Testis (tissue), 2 donors: ENCODE measurements at regions not wholly inside any gene's neighbourhood (a gene's known extent, or its start where the extent isn't known, plus 50 kb on each side); places are given as distances from the start of the nearest gene placed in this dataset.

Experiments used
- DNase-seq: peaks from one replicate; pipeline ENCODE4 v3.0.0-alpha.2; 2019
- H3K27ac ChIP-seq, 2 donors: fragments of 200-600 bp; sonication (generic); one replicate each; pipeline ENCODE4 v1.5.1; 2019
- H3K27me3 ChIP-seq: fragments of 200-600 bp; sonication (generic); one replicate; pipeline ENCODE4 v1.5.1; 2019
- H3K36me3 ChIP-seq: fragments of 200-600 bp; sonication (generic); one replicate; pipeline ENCODE4 v1.5.1; 2017; ENCODE audit warnings: low read depth; ENCODE audit errors: missing control alignments
- H3K4me1 ChIP-seq: fragments of 200-600 bp; sonication (generic); one replicate; pipeline ENCODE4 v1.5.1; 2019
- H3K4me3 ChIP-seq, 2 donors: fragments of 200-600 bp; sonication (generic); one replicate each; pipeline ENCODE4 v1.5.1; 2017 to 2019
- H3K9me3 ChIP-seq: fragments of 200-600 bp; sonication (generic); one replicate; pipeline ENCODE4 v1.5.1; 2017
- POLR2A ChIP-seq: fragments of 450-650 bp; IDR thresholded peaks from one replicate; pipeline ENCODE4 v1.6.1; 2017; ENCODE audit warnings: antibody characterized with exemption, mild to moderate bottlenecking, moderate library complexity
- WGBS, 2 donors: methylation state at CpG; one replicate each; pipeline ENCODE4 v1.1.5; 2018; 5-methylcytosine and 5-hydroxymethylcytosine counted together
- intact Hi-C: fragments of 100-400 bp; cut with DNase I; formaldehyde crosslinking; loops from one replicate; pipeline ENCODE4 v1.15.1; 2023; ENCODE audit warnings: low total_unique reads
- TF ChIP-seq, protein P1 (sequence below), 3 experiments: fragments of 450-650 bp in 2 of 3; fragments of 200-600 bp in 1 of 3; sonication (generic) in 1 of 3; IDR thresholded peaks; one replicate each; pipeline ENCODE4 v1.5.1; 2016 to 2019; ENCODE audit warnings: antibody characterized with exemption in 3 of 3, mild to moderate bottlenecking in 2 of 3, moderate library complexity in 1 of 3

GRCh38 chr10:91156196-91156595 lies 64.3 kb upstream of the PCGF5 start:
- TF ChIP-seq, protein P1, sequence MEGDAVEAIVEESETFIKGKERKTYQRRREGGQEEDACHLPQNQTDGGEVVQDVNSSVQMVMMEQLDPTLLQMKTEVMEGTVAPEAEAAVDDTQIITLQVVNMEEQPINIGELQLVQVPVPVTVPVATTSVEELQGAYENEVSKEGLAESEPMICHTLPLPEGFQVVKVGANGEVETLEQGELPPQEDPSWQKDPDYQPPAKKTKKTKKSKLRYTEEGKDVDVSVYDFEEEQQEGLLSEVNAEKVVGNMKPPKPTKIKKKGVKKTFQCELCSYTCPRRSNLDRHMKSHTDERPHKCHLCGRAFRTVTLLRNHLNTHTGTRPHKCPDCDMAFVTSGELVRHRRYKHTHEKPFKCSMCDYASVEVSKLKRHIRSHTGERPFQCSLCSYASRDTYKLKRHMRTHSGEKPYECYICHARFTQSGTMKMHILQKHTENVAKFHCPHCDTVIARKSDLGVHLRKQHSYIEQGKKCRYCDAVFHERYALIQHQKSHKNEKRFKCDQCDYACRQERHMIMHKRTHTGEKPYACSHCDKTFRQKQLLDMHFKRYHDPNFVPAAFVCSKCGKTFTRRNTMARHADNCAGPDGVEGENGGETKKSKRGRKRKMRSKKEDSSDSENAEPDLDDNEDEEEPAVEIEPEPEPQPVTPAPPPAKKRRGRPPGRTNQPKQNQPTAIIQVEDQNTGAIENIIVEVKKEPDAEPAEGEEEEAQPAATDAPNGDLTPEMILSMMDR (IDR thresholded peaks at IDR 0.05), result no peak
- no peak for TF ChIP-seq POLR2A
- DNase-seq, result no peak
- H3K27me3 ChIP-seq, result no peaks in the 10 kb centered on the region
- H3K4me3 ChIP-seq, result no peak overlapping the region
- no peaks in the 10 kb centered on the region for H3K9me3 ChIP-seq
- intact Hi-C loops, result no loop called here
- 82 to 87% methylated on average over 2 of the region's 2 CpGs for WGBS, 2 donors
- H3K4me1 ChIP-seq, result no peaks in the 10 kb centered on the region
- no peak overlapping the region for H3K27ac ChIP-seq
- H3K36me3 ChIP-seq, result no peaks in the 10 kb centered on the region

- no peak for DNase-seq
- TF ChIP-seq POLR2A, result no peak
- 75 to 86% methylated on average over 2 of the region's 2 CpGs for WGBS, 2 donors
- Histone ChIP-seq H3K27ac (no peak overlapping the region), H3K4me1 (peaks cover 4% of the 10 kb centered on the region), H3K9me3 (no peaks in the 10 kb centered on the region), H3K4me3 (no peak overlapping the region), H3K36me3 (no peaks in the 10 kb centered on the region), H3K27me3 (no peaks in the 10 kb centered on the region)
- intact Hi-C loops, result no loop called here
Measured at GRCh38 chr10:91159254-91159783, 61.1 kb upstream of the PCGF5 start.

- peaks cover 4% of the 10 kb centered on the region for H3K4me1 ChIP-seq
- peak; percentile 33 for DNase-seq
- peak overlapping the region; percentile 37 to 83 for H3K27ac ChIP-seq
- intact Hi-C loops, result no loop called here
- WGBS, 2 donors, result 7 to 8% methylated on average over 13 of the region's 13 CpGs
- peak overlapping the region; percentile 81 to 93 for H3K4me3 ChIP-seq
- no peaks in the 10 kb centered on the region for H3K27me3 ChIP-seq
- no peaks in the 10 kb centered on the region for H3K36me3 ChIP-seq
- H3K9me3 ChIP-seq, result no peaks in the 10 kb centered on the region
- TF ChIP-seq POLR2A, result no peak
- TF ChIP-seq, protein P1 (IDR thresholded peaks at IDR 0.05), result no peak
Measured at GRCh38 chr10:91162050-91162494, 58.4 kb upstream of the PCGF5 start.

DNA sequence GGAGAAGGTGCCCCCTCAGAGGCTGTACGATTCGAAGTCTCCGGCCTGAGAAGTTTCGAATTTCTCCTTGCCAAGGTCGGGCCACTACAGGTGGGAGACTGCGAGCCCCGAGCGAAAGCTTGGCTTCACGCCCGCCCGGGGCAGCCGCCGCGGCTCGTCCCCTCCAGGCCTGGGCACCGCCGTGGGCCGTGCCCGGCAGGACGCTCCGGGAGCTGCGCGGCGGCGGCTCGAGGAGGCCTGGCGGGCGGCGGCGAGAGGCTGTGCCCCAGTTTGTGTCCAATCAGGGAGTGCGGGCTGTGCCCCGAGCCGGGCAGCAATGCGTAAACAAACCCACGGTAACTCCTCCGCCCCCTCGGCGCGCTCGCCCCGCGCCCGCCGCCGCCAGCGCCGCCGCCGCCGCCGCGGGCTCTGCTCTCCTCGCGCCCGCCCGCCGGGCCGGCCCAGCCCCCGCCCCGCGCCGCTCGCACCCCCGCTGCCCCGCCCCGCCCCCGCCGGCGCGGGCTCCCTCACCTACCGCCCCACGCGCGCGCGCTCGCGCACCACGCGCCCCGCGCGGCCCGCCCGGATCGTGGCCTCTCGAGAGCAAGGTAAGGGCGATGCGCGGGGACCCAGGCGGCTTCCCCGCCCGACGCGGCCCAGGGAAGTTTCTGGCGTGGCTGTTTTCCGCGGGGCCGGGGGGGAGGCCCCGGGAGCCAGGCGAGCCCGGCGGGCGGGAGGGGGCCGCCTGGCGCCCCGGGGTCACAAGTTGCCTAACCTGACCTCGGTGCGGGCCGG lies 57.8 kb upstream of the PCGF5 start:
- TF ChIP-seq, protein P1 (IDR thresholded peaks at IDR 0.05), result no peak
- TF ChIP-seq POLR2A, result no peak
- Histone ChIP-seq H3K9me3 (no peaks in the 10 kb centered on the region), H3K36me3 (no peaks in the 10 kb centered on the region), H3K27ac (peak overlapping the region; percentile 91), H3K4me1 (peaks cover 4% of the 10 kb centered on the region), H3K27me3 (no peaks in the 10 kb centered on the region), H3K4me3 (peak overlapping the region; percentile 81 to 93)
- peak; percentile 72 for DNase-seq
- intact Hi-C loops, result no loop called here
- 0 to 1% methylated on average over 29 to 82 of the region's 110 CpGs for WGBS, 2 donors

DNA sequence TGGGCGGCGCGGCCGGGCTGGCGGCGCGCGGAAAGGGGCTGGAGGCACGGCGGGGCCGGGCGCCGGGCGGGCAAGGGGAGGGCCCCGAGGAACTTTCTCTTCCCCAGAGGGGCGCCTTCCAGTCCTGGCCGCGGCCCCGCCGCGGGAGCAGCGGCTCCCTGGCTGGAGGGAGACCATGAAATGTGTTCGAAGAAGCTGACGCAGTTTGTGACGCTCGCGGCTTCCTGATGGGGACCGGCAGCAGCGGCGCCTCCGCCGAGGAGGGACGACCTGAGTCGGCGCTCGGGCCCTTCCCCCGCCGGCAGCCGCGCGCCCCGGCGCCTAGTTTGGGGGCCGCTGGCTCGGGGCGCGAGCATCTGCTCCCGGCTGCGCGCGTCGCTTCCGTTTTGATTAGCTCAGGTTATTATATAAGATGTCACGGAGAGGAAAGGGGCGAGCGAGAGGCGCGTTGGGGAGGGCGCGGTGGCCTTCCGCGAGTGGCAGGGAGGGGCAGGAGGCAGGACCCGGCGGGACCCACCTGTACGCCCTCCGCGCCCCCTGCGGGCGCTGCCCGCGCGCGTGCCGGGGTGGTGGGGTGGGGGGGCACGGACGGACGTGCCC lies 57.1 kb upstream of the PCGF5 start:
- peaks cover 4% of the 10 kb centered on the region for H3K4me1 ChIP-seq
- WGBS, 2 donors, result 0 to 1% methylated on average over 30 to 45 of the region's 77 CpGs
- H3K27me3 ChIP-seq, result no peaks in the 10 kb centered on the region
- peak overlapping the region; percentile 81 to 93 for H3K4me3 ChIP-seq
- TF ChIP-seq, protein P1 (IDR thresholded peaks at IDR 0.05), result no peak
- TF ChIP-seq POLR2A, result no peak
- no peaks in the 10 kb centered on the region for H3K36me3 ChIP-seq
- intact Hi-C loops, result no loop called here
- peak overlapping the region; percentile 91 for H3K27ac ChIP-seq
- peak; percentile 59 for DNase-seq
- H3K9me3 ChIP-seq, result no peaks in the 10 kb centered on the region
